ENCODE measurements at regions not wholly inside any gene's neighbourhood (a gene's known extent, or its start where the extent isn't known, plus 50 kb on each side); places are given as distances from the start of the nearest gene placed in this dataset.

GRCh38 chr5:101515721-101516120 lies 612.6 kb upstream of the ST8SIA4 start:
- Histone ChIP-seq H3K27me3 (no peaks in the 10 kb centered on the region), H3K9me3 (no peaks in the 10 kb centered on the region), H3K4me3 (no peak overlapping the region), H3K4me1 (ENCODE audit: insufficient read depth) (no peaks in the 10 kb centered on the region), H3K27ac (no peak overlapping the region), H3K36me3 (no peaks in the 10 kb centered on the region)
- intact Hi-C loops (cut with DNase I), result no loop called here
- no peak for DNase-seq
- TF ChIP-seq EP300 (IDR thresholded peaks at IDR 0.05) (no peak), POLR2A (IDR thresholded peaks at IDR 0.05) (no peak), CTCF (IDR thresholded peaks at IDR 0.05) (no peak)
- WGBS, 3 donors, result 9 to 22% (median 18%) methylated on average over 2 of the region's 2 CpGs

GRCh38 chr5:101505891-101506570 lies 602.9 kb upstream of the ST8SIA4 start:
- no peaks in the 10 kb centered on the region for H3K36me3 ChIP-seq
- H3K9me3 ChIP-seq, result peaks cover 0 to 3% of the 10 kb centered on the region in 2 donors
- intact Hi-C loops (cut with DNase I), result no loop called here
- H3K27me3 ChIP-seq, result no peaks in the 10 kb centered on the region
- no peak for DNase-seq
- H3K4me1 ChIP-seq (ENCODE audit: insufficient read depth), result no peaks in the 10 kb centered on the region
- H3K4me3 ChIP-seq, result no peak overlapping the region
- H3K27ac ChIP-seq, result no peak overlapping the region
- TF ChIP-seq POLR2A (IDR thresholded peaks at IDR 0.05) (no peak), EP300 (IDR thresholded peaks at IDR 0.05) (no peak), CTCF (IDR thresholded peaks at IDR 0.05) (no peak)
- WGBS, 3 donors, result 94 to 95% (median 94%) methylated on average over 24 to 25 of the region's 25 CpGs

GRCh38 chr5:101482931-101483330 lies 579.8 kb upstream of the ST8SIA4 start:
- Histone ChIP-seq H3K27ac (no peak overlapping the region), H3K4me1 (ENCODE audit: insufficient read depth) (no peaks in the 10 kb centered on the region), H3K36me3 (no peaks in the 10 kb centered on the region), H3K9me3 (no peaks in the 10 kb centered on the region), H3K4me3 (no peak overlapping the region), H3K27me3 (peaks cover 2% of the 10 kb centered on the region)
- 62 to 71% (median 67%) methylated on average over 3 of the region's 3 CpGs for WGBS, 3 donors
- intact Hi-C loops (cut with DNase I), result no loop called here
- TF ChIP-seq POLR2A (IDR thresholded peaks at IDR 0.05), result no peak
- no peak for TF ChIP-seq EP300 (IDR thresholded peaks at IDR 0.05)
- TF ChIP-seq CTCF (IDR thresholded peaks at IDR 0.05), result no peak
- no peak for DNase-seq

- intact Hi-C loops (cut with DNase I), result no loop called here
- Histone ChIP-seq H3K4me1 (ENCODE audit: insufficient read depth) (no peaks in the 10 kb centered on the region), H3K36me3 (no peaks in the 10 kb centered on the region), H3K9me3 (no peaks in the 10 kb centered on the region), H3K27me3 (peaks cover 2% of the 10 kb centered on the region), H3K4me3 (no peak overlapping the region), H3K27ac (no peak overlapping the region)
- WGBS, 3 donors, result 64 to 79% (median 71%) methylated on average over 1 of the region's 1 CpG
- DNase-seq, result no peak
- no peak for TF ChIP-seq POLR2A (IDR thresholded peaks at IDR 0.05)
- no peak for TF ChIP-seq CTCF (IDR thresholded peaks at IDR 0.05)
- no peak for TF ChIP-seq EP300 (IDR thresholded peaks at IDR 0.05)
These were observed 570.4 kb upstream of the ST8SIA4 start for GRCh38 chr5:101473483-101473882.
